Upper lobe of left lung (tissue), 6 donors: ENCODE measurements at regions not wholly inside any gene's neighbourhood (a gene's known extent, or its start where the extent isn't known, plus 50 kb on each side); places are given as distances from the start of the nearest gene placed in this dataset.

Experiments used
- ATAC-seq, 2 donors: fragments of 200-7000 bp; cut with Tn5 transposase; one replicate each; pipeline ENCODE4 v1.9.1; 2022; ENCODE audit warnings: mild to moderate bottlenecking in 2 of 2, moderate library complexity in 2 of 2; ENCODE audit not compliant: low FRiP score in 2 of 2
- DNase-seq, 2 donors: peaks; one replicate each; pipeline ENCODE4 v3.0.0-alpha.2; 2019 to 2020
- H3K27ac ChIP-seq, 4 donors: fragments of 200-600 bp; sonication (generic); one replicate each; pipeline ENCODE4 v1.5.1; 2016 to 2019
- H3K27me3 ChIP-seq, 4 donors: fragments of 200-600 bp; sonication (generic); one replicate each; pipeline ENCODE4 v1.5.1; 2017 to 2019
- H3K36me3 ChIP-seq, 4 donors: fragments of 200-600 bp; sonication (generic); one replicate each; pipeline ENCODE4 v1.5.1; 2016 to 2019
- H3K4me1 ChIP-seq, 4 donors: fragments of 200-600 bp; sonication (generic); one replicate each; pipeline ENCODE4 v1.5.1; 2018 to 2019
- H3K4me3 ChIP-seq, 4 donors: fragments of 200-600 bp; sonication (generic); one replicate each; pipeline ENCODE4 v1.5.1; 2017 to 2019; ENCODE audit warnings: mild to moderate bottlenecking in 2 of 4, moderate library complexity in 1 of 4
- H3K9me3 ChIP-seq, 4 donors: fragments of 200-600 bp; sonication (generic); one replicate each; pipeline ENCODE4 v1.5.1; 2018 to 2019
- EP300 ChIP-seq, 4 donors: sonication (generic); formaldehyde crosslinking; IDR thresholded peaks; one replicate each; pipeline ENCODE4 v1.5.1; 2017; ENCODE audit warnings: antibody characterized with exemption in 4 of 4, control low read depth in 2 of 4
- POLR2A ChIP-seq, 4 donors: fragments of 450-650 bp; IDR thresholded peaks; one replicate each; pipeline ENCODE4 v1.5.1; 2016 to 2017; ENCODE audit warnings: antibody characterized with exemption in 4 of 4, mild to moderate bottlenecking in 2 of 4
- POLR2AphosphoS5 ChIP-seq, 2 donors: sonication (generic); formaldehyde crosslinking; IDR thresholded peaks; one replicate each; pipeline ENCODE4 v1.5.1; 2017; ENCODE audit warnings: antibody characterized with exemption in 2 of 2
- WGBS, 2 donors: methylation state at CpG; one replicate each; pipeline ENCODE4 v1.1.5; 2017 to 2018; 5-methylcytosine and 5-hydroxymethylcytosine counted together
- TF ChIP-seq, protein P1 (sequence below), 6 experiments: fragments of 450-650 bp in 4 of 6; fragments of 200-600 bp in 2 of 6; sonication (generic) in 2 of 6; IDR thresholded peaks; one replicate each; pipeline ENCODE4 v1.5.1; 2016 to 2019; ENCODE audit warnings: antibody characterized with exemption in 6 of 6
- donor health status: DM: no; HTN: no; CAD: no; lungs with moderate emphysema.
- donor health status: DM: no; HTN: yes; CAD: no; lungs with severe emphysema.

DNA sequence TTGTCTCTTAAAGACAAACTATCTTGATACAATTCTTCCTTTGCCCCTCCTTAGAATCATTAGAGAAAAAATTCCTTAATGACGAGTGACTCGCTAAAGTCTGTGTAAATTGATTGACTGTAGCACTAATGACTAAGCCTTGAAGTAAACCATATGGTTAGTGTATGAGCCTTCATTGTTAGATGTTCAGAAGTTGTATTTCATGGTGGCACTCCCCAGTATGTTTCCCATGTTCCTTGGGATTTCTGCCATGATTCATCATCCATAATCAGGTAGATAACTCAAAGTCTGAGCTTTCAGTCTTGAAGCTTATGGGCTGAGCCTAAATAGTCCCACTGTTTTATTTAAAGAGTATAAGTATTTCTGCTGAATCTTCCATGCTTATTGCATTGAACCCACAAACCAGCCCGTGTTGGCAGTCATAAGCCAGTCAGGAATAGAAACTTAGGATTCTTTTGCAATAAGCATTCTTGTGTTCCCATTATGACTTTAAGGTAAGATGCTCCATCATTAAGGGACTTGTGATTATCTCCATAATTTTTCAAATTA lies 371.2 kb upstream of the RARB start:
- 80 to 89% methylated on average over 3 of the region's 3 CpGs for WGBS, 2 donors
- ATAC-seq (no peak), DNase-seq (no peak)
- Histone ChIP-seq H3K4me3 (no peak overlapping the region), H3K27me3 (no peaks in the 10 kb centered on the region), H3K27ac (no peak overlapping the region), H3K36me3 (no peaks in the 10 kb centered on the region), H3K9me3 (no peaks in the 10 kb centered on the region), H3K4me1 (no peaks in the 10 kb centered on the region)
- TF ChIP-seq POLR2A (IDR thresholded peaks at IDR 0.05) = no peak
- no peak for TF ChIP-seq EP300 (IDR thresholded peaks at IDR 0.05)
- TF ChIP-seq POLR2AphosphoS5 (IDR thresholded peaks at IDR 0.05) = no peak
- TF ChIP-seq, protein P1, sequence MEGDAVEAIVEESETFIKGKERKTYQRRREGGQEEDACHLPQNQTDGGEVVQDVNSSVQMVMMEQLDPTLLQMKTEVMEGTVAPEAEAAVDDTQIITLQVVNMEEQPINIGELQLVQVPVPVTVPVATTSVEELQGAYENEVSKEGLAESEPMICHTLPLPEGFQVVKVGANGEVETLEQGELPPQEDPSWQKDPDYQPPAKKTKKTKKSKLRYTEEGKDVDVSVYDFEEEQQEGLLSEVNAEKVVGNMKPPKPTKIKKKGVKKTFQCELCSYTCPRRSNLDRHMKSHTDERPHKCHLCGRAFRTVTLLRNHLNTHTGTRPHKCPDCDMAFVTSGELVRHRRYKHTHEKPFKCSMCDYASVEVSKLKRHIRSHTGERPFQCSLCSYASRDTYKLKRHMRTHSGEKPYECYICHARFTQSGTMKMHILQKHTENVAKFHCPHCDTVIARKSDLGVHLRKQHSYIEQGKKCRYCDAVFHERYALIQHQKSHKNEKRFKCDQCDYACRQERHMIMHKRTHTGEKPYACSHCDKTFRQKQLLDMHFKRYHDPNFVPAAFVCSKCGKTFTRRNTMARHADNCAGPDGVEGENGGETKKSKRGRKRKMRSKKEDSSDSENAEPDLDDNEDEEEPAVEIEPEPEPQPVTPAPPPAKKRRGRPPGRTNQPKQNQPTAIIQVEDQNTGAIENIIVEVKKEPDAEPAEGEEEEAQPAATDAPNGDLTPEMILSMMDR (IDR thresholded peaks at IDR 0.05) = no peak

DNA sequence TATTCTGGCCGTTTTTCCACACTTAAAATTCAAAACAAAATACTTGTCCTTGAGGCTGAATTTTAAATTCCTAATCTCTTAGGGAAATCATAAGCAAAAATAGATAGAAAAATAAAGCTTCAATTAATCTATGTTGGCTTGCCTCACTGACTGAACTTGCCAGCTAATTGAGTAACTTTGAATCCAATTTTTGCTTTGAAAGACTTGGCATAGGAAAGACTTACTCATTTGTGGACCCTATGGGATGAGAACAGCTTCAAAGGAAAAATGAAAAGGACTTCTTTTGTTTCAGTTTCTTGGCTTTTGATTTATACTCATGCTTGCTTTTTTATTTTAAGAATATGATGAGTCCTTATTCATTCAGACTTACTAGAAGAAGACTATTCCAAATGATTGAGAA lies 370.7 kb upstream of the RARB start:
- no peak for DNase-seq
- no peaks in the 10 kb centered on the region for H3K27me3 ChIP-seq
- no peaks in the 10 kb centered on the region for H3K36me3 ChIP-seq
- TF ChIP-seq EP300 (IDR thresholded peaks at IDR 0.05) = no peak
- TF ChIP-seq, protein P1 (IDR thresholded peaks at IDR 0.05) = no peak
- TF ChIP-seq POLR2A (IDR thresholded peaks at IDR 0.05) = no peak
- WGBS, 2 donors = 67 to 69% methylated on average over 1 of the region's 1 CpG
- ATAC-seq = peak in 1 of 2 donors; percentile 45
- H3K27ac ChIP-seq = no peak overlapping the region
- no peaks in the 10 kb centered on the region for H3K9me3 ChIP-seq
- no peaks in the 10 kb centered on the region for H3K4me1 ChIP-seq
- no peak overlapping the region for H3K4me3 ChIP-seq

DNA sequence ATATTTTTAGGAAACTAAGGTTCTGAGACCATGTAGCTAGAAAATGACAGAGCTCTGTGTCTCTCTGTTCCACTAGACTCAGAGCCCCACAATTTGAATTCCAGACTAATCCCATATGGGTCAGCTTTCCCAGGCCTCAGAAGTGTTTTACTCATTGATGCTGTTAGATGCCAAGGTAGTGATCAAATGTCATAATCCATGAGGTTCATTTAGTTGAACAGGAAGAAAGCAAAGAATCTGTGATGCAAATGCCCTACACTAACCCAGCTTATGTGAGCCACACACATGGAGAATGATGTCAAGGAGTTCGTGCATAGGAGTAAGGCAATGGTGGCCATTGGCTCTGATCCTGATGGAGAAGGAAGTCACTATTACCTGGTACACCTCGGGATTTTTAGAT lies 363.4 kb upstream of the RARB start:
- H3K4me3 ChIP-seq = no peak overlapping the region
- H3K4me1 ChIP-seq = no peaks in the 10 kb centered on the region
- H3K36me3 ChIP-seq = no peaks in the 10 kb centered on the region
- no peaks in the 10 kb centered on the region for H3K9me3 ChIP-seq
- no peak overlapping the region for H3K27ac ChIP-seq
- DNase-seq = no peak
- WGBS, 2 donors = 90 to 93% methylated on average over 2 of the region's 2 CpGs
- ATAC-seq = no peak
- H3K27me3 ChIP-seq = no peaks in the 10 kb centered on the region
- no peak for TF ChIP-seq POLR2AphosphoS5 (IDR thresholded peaks at IDR 0.05)
- TF ChIP-seq, protein P1 (IDR thresholded peaks at IDR 0.05) = no peak
- TF ChIP-seq POLR2A (IDR thresholded peaks at IDR 0.05) = no peak

DNA sequence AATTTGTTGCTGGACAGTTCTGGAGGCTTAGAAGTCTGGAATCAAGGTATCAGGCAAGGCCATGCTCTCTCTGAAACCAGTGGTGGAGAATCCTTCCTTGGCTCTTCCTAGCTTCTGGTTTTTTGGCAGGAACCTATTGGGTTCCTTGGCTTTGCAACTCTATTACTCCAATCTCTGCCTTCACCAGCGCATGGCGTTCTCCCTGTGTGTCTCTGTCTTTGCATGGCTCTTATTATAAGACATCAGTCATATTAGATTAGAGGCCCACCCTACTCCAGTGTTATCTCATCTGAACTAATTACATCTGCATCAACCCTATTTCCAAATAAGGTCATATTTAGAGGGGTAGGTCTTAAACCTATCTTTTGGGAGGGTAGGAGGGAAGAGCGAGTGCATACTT lies 358.1 kb upstream of the RARB start:
- DNase-seq = no peak
- 87 to 94% methylated on average over 3 of the region's 3 CpGs for WGBS, 2 donors
- ATAC-seq = no peak
- Histone ChIP-seq H3K9me3 (no peaks in the 10 kb centered on the region), H3K4me3 (no peak overlapping the region), H3K36me3 (no peaks in the 10 kb centered on the region), H3K27me3 (no peaks in the 10 kb centered on the region), H3K4me1 (peaks cover 0 to 3% (median 0%) of the 10 kb centered on the region in 4 donors), H3K27ac (no peak overlapping the region)
- TF ChIP-seq EP300 (IDR thresholded peaks at IDR 0.05) (no peak), POLR2AphosphoS5 (IDR thresholded peaks at IDR 0.05) (no peak), POLR2A (IDR thresholded peaks at IDR 0.05) (no peak)
- TF ChIP-seq, protein P1 (IDR thresholded peaks at IDR 0.05) = no peak

DNA sequence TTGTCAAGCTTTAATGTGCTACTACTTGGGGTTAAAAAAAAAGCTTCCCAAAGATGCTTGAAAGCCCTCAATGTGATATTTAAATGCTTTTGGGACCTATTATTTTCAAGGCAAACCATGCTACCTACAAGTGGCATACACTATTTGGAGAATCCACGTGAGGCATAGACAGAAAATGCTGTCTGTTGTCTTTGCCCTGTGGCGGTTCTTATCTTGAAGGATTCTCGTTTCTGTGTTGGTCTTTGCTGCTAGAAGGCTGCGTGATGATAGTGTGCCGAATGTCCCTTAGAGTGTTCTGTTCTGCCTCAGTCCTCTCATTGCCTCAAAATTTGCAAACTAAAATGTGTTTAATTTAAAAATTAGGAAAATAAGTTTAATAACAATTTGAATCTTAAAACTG lies 356.2 kb upstream of the RARB start:
- H3K27ac ChIP-seq = no peak overlapping the region
- TF ChIP-seq EP300 (IDR thresholded peaks at IDR 0.05) (no peak), POLR2AphosphoS5 (IDR thresholded peaks at IDR 0.05) (no peak), POLR2A (IDR thresholded peaks at IDR 0.05) (no peak)
- TF ChIP-seq, protein P1 (IDR thresholded peaks at IDR 0.05) = no peak
- DNase-seq (no peak), ATAC-seq (no peak)
- no peak overlapping the region for H3K4me3 ChIP-seq
- WGBS, 2 donors = 84 to 89% methylated on average over 5 of the region's 5 CpGs
- no peaks in the 10 kb centered on the region for H3K9me3 ChIP-seq
- H3K36me3 ChIP-seq = no peaks in the 10 kb centered on the region
- peaks cover 0 to 3% (median 0%) of the 10 kb centered on the region in 4 donors for H3K4me1 ChIP-seq
- H3K27me3 ChIP-seq = no peaks in the 10 kb centered on the region
